Gastrocnemius medialis (tissue), 4 donors: ENCODE measurements at regions not wholly inside any gene's neighbourhood (a gene's known extent, or its start where the extent isn't known, plus 50 kb on each side); places are given as distances from the start of the nearest gene placed in this dataset.
A peak's percentile ranks its signal among the peaks of the same experiment; 100 is the strongest.

Experiments used
- POLR2A ChIP-seq, 2 donors: fragments of 450-650 bp; IDR thresholded peaks; one replicate each; pipeline ENCODE4 v1.6.1; 2017; ENCODE audit warnings: antibody characterized with exemption in 2 of 2, mild to moderate bottlenecking in 2 of 2, moderate library complexity in 2 of 2
- TF ChIP-seq, protein P1 (sequence below), 5 experiments: fragments of 450-650 bp in 3 of 5; fragments of 200-600 bp in 2 of 5; sonication (generic) in 2 of 5; IDR thresholded peaks in 4 of 5; conservative IDR thresholded peaks in 1 of 5; 1 replicate in 4 of 5; 2 replicates in 1 of 5; pipeline ENCODE4 v1.5.1; 2016 to 2019; ENCODE audit warnings: antibody characterized with exemption in 5 of 5, mild to moderate bottlenecking in 3 of 5, moderate library complexity in 3 of 5

GRCh38 chr11:113532697-113533424 is 57.7 kb upstream of the DRD2 start:
- TF ChIP-seq, protein P1, sequence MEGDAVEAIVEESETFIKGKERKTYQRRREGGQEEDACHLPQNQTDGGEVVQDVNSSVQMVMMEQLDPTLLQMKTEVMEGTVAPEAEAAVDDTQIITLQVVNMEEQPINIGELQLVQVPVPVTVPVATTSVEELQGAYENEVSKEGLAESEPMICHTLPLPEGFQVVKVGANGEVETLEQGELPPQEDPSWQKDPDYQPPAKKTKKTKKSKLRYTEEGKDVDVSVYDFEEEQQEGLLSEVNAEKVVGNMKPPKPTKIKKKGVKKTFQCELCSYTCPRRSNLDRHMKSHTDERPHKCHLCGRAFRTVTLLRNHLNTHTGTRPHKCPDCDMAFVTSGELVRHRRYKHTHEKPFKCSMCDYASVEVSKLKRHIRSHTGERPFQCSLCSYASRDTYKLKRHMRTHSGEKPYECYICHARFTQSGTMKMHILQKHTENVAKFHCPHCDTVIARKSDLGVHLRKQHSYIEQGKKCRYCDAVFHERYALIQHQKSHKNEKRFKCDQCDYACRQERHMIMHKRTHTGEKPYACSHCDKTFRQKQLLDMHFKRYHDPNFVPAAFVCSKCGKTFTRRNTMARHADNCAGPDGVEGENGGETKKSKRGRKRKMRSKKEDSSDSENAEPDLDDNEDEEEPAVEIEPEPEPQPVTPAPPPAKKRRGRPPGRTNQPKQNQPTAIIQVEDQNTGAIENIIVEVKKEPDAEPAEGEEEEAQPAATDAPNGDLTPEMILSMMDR (IDR thresholded peaks at IDR 0.05 in 4 of 5, conservative IDR thresholded peaks at IDR 0.05 in 1 of 5) = peak; percentile 55 to 87 (median 66)
- TF ChIP-seq POLR2A (IDR thresholded peaks at IDR 0.05) = no peak
